ENCODE measurements at regions not wholly inside any gene's neighbourhood (a gene's known extent, or its start where the extent isn't known, plus 50 kb on each side); places are given as distances from the start of the nearest gene placed in this dataset.

DNA sequence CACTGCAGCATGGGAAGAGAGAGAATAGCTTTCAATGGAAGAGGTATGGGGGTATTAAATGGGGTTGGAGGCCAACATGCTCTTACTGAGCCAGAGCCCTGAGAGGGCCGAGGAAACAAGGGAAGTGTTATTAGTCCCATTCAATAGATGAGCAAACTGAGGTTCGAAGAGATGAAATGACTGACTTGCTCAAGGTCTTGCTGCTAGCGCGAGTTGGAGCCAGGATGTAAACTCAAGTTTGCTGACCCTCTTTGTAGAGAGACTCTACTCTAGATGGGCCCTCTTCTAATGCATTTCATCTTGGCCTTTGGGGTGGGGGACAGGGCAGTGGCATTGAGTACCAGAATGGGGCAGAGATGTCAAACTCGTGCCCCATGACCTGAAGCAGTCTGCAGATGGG lies 319.5 kb downstream of the RPS6KC1 start (continued):
- TF ChIP-seq TEAD4 (IDR thresholded peaks at IDR 0.05; ENCODE audit: borderline replicate concordance, insufficient read depth) (no peak), GATA2 (CRISPR knock-in tag; IDR thresholded peaks at IDR 0.05) (no peak), TAF1 (IDR thresholded peaks at IDR 0.05; ENCODE audit: borderline replicate concordance, low read depth, low read length) (no peak)

DNA sequence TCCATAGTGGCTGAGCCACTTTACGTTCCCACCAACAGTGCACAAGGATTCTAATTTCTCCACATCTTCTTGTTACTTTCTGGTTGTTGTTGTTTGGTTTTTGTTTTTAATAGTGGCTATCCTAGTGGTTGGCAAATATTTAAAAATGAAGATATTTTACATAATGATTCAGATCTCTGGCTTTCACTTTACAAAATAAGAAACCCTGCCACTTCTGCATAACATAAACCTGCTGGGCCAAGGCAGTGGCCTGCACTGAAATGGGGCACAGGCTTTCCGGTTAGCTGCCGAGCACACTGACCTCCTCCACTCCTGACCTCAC lies 320.4 kb downstream of the RPS6KC1 start:
- no peak overlapping the region for H3K27ac ChIP-seq (ENCODE audit: low read depth in 2 of 2, low read length in 1 of 2)
- H3K9me2 ChIP-seq = no peaks in the 10 kb centered on the region
- no peak for TF ChIP-seq TAF1 (IDR thresholded peaks at IDR 0.05; ENCODE audit: borderline replicate concordance, low read depth, low read length)
- TF ChIP-seq SMC3 (IDR thresholded peaks at IDR 0.05; ENCODE audit: low read depth, low read length) = no peak
- TF ChIP-seq, protein P1, sequence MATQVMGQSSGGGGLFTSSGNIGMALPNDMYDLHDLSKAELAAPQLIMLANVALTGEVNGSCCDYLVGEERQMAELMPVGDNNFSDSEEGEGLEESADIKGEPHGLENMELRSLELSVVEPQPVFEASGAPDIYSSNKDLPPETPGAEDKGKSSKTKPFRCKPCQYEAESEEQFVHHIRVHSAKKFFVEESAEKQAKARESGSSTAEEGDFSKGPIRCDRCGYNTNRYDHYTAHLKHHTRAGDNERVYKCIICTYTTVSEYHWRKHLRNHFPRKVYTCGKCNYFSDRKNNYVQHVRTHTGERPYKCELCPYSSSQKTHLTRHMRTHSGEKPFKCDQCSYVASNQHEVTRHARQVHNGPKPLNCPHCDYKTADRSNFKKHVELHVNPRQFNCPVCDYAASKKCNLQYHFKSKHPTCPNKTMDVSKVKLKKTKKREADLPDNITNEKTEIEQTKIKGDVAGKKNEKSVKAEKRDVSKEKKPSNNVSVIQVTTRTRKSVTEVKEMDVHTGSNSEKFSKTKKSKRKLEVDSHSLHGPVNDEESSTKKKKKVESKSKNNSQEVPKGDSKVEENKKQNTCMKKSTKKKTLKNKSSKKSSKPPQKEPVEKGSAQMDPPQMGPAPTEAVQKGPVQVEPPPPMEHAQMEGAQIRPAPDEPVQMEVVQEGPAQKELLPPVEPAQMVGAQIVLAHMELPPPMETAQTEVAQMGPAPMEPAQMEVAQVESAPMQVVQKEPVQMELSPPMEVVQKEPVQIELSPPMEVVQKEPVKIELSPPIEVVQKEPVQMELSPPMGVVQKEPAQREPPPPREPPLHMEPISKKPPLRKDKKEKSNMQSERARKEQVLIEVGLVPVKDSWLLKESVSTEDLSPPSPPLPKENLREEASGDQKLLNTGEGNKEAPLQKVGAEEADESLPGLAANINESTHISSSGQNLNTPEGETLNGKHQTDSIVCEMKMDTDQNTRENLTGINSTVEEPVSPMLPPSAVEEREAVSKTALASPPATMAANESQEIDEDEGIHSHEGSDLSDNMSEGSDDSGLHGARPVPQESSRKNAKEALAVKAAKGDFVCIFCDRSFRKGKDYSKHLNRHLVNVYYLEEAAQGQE (IDR thresholded peaks at IDR 0.05; ENCODE audit: low read depth, low read length) = no peak
- TF ChIP-seq ELF1 (IDR thresholded peaks at IDR 0.05) = no peak
- TF ChIP-seq GATA2 (CRISPR knock-in tag; IDR thresholded peaks at IDR 0.05) = no peak
- TF ChIP-seq TEAD4 (IDR thresholded peaks at IDR 0.05; ENCODE audit: borderline replicate concordance, insufficient read depth) = no peak
- TF ChIP-seq, protein P2, sequence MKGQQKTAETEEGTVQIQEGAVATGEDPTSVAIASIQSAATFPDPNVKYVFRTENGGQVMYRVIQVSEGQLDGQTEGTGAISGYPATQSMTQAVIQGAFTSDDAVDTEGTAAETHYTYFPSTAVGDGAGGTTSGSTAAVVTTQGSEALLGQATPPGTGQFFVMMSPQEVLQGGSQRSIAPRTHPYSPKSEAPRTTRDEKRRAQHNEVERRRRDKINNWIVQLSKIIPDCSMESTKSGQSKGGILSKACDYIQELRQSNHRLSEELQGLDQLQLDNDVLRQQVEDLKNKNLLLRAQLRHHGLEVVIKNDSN (IDR thresholded peaks at IDR 0.05; ENCODE audit: borderline replicate concordance, low read depth) = no peak
- TF ChIP-seq, protein P3, sequence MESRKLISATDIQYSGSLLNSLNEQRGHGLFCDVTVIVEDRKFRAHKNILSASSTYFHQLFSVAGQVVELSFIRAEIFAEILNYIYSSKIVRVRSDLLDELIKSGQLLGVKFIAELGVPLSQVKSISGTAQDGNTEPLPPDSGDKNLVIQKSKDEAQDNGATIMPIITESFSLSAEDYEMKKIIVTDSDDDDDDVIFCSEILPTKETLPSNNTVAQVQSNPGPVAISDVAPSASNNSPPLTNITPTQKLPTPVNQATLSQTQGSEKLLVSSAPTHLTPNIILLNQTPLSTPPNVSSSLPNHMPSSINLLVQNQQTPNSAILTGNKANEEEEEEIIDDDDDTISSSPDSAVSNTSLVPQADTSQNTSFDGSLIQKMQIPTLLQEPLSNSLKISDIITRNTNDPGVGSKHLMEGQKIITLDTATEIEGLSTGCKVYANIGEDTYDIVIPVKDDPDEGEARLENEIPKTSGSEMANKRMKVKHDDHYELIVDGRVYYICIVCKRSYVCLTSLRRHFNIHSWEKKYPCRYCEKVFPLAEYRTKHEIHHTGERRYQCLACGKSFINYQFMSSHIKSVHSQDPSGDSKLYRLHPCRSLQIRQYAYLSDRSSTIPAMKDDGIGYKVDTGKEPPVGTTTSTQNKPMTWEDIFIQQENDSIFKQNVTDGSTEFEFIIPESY (IDR thresholded peaks at IDR 0.05; ENCODE audit: borderline replicate concordance, low read depth) = no peak
- TF ChIP-seq POLR2AphosphoS5 (IDR thresholded peaks at IDR 0.05; ENCODE audit: low read depth, low read length) = no peak
- no peak for TF ChIP-seq FOSL2 (IDR thresholded peaks at IDR 0.05; ENCODE audit: borderline replicate concordance, low read depth)
- no peak for TF ChIP-seq JUND (IDR thresholded peaks at IDR 0.05)
- no peak for TF ChIP-seq MEF2A (IDR thresholded peaks at IDR 0.05; ENCODE audit: borderline replicate concordance, low read depth)
- TF ChIP-seq CHD2 (IDR thresholded peaks at IDR 0.05; ENCODE audit: low read length, partially characterized antibody) = no peak
- no peak for TF ChIP-seq NRF1 (IDR thresholded peaks at IDR 0.05; ENCODE audit: low read depth, low read length)
- TF ChIP-seq, protein P4, sequence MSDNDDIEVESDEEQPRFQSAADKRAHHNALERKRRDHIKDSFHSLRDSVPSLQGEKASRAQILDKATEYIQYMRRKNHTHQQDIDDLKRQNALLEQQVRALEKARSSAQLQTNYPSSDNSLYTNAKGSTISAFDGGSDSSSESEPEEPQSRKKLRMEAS (IDR thresholded peaks at IDR 0.05; ENCODE audit: low read depth) = no peak
- no peak for TF ChIP-seq EP300 (IDR thresholded peaks at IDR 0.05; ENCODE audit: borderline replicate concordance in 1 of 2, low read depth in 1 of 2, low read length in 1 of 2)
- TF ChIP-seq FOXJ3 (CRISPR knock-in tag; IDR thresholded peaks at IDR 0.05) = no peak
- H3K27me3 ChIP-seq (ENCODE audit: insufficient read depth) = no peaks in the 10 kb centered on the region
- H3K9ac ChIP-seq = no peak overlapping the region
- H3F3A ChIP-seq (replicated peaks; ENCODE audit: insufficient read depth) = no peaks in the 10 kb centered on the region
- H3K79me2 ChIP-seq (ENCODE audit: insufficient read depth) = no peaks in the 10 kb centered on the region
- H2AFZ ChIP-seq (ENCODE audit: low read depth) = no peak overlapping the region
- peaks cover 0 to 6% of the 10 kb centered on the region in 2 experiments; a peak in 1 of 4 replicates for H3K4me1 ChIP-seq (ENCODE audit: control insufficient read depth in 1 of 2, insufficient read depth in 2 of 2, low read depth in 1 of 2, low read length in 1 of 2)
- H4K20me1 ChIP-seq (ENCODE audit: insufficient read depth) = no peaks in the 10 kb centered on the region
- H3K9me3 ChIP-seq = no peaks in the 10 kb centered on the region
- CTCF ChIA-PET = interaction anchor here (1.3 to 3.8 kb wide), 3 partner anchors 15 to 961 kb away, joined by 3 to 35 read pairs (median 6); no protein-coding TSS in a partner anchor
- H3K4me3 ChIP-seq (ENCODE audit: low read depth in 2 of 2, low read length in 1 of 2) = no peak overlapping the region
- WGBS (ENCODE audit: low lambda C conversion rate) = 65% methylated on average over 3 of the region's 3 CpGs
- no peak overlapping the region for H3K4me2 ChIP-seq
- no peak for DNase-seq
- no peaks in the 10 kb centered on the region for H3K36me3 ChIP-seq (replicated peaks in 1 of 2; ENCODE audit: control insufficient read depth in 1 of 2, insufficient read depth in 2 of 2, low read length in 1 of 2)
- POLR2A ChIA-PET = no interaction called here

All from SK-N-SH (cell line).